Skeletal muscle satellite cell (primary cell): ENCODE measurements at regions not wholly inside any gene's neighbourhood (a gene's known extent, or its start where the extent isn't known, plus 50 kb on each side); places are given as distances from the start of the nearest gene placed in this dataset.

Experiments used
- H3K27me3 ChIP-seq: 2 replicates; pipeline ENCODE4 v1.7.0; 2013; ENCODE audit warnings: low read length; ENCODE audit not compliant: control insufficient read depth, insufficient read depth
- H3K36me3 ChIP-seq: 2 replicates; pipeline ENCODE4 v1.7.0; 2013; ENCODE audit warnings: mild to moderate bottlenecking, control low read depth, low read length; ENCODE audit not compliant: insufficient read depth
- H3K4me1 ChIP-seq: 2 replicates; pipeline ENCODE4 v1.7.0; 2013; ENCODE audit warnings: low read length; ENCODE audit not compliant: control insufficient read depth, insufficient read depth
- H3K4me2 ChIP-seq: 2 replicates; pipeline ENCODE4 v1.7.0; 2013; ENCODE audit warnings: mild to moderate bottlenecking, low read length
- H3K4me3 ChIP-seq: 2 replicates; pipeline ENCODE4 v1.7.0; 2013; ENCODE audit warnings: low read length
- H3K9ac ChIP-seq: 2 replicates; pipeline ENCODE4 v1.7.0; 2013; ENCODE audit warnings: mild to moderate bottlenecking, low read depth, low read length, moderate library complexity
- H3K9me3 ChIP-seq: replicated peaks from 2 replicates; pipeline ENCODE4 v1.7.0; 2013; ENCODE audit warnings: mild to moderate bottlenecking, control low read depth, low read length

GRCh38 chr3:30945291-30945690, 50.8 kb upstream of the GADL1 start:
- H3K36me3 ChIP-seq = no peaks in the 10 kb centered on the region
- H3K9ac ChIP-seq = no peak overlapping the region
- no peaks in the 10 kb centered on the region for H3K9me3 ChIP-seq
- no peaks in the 10 kb centered on the region for H3K27me3 ChIP-seq
- H3K4me3 ChIP-seq = no peak overlapping the region
- no peak overlapping the region for H3K4me2 ChIP-seq
- no peaks in the 10 kb centered on the region for H3K4me1 ChIP-seq

- Histone ChIP-seq H3K4me3 (no peak overlapping the region), H3K4me1 (no peaks in the 10 kb centered on the region)
Observed at GRCh38 chr3:30948426-30948825, 54.0 kb upstream of the GADL1 start.

GRCh38 chr3:30951826-30952225, 57.4 kb upstream of the GADL1 start:
- no peaks in the 10 kb centered on the region for H3K36me3 ChIP-seq
- no peak overlapping the region for H3K9ac ChIP-seq
- H3K27me3 ChIP-seq = peaks cover 4% of the 10 kb centered on the region
- no peak overlapping the region for H3K4me2 ChIP-seq
- no peak overlapping the region for H3K4me3 ChIP-seq
- no peaks in the 10 kb centered on the region for H3K9me3 ChIP-seq
- H3K4me1 ChIP-seq = no peaks in the 10 kb centered on the region

More at GRCh38 chr3:30948426-30948825, 54.0 kb upstream of the GADL1 start:
- H3K9ac ChIP-seq = no peak overlapping the region
- no peak overlapping the region for H3K4me2 ChIP-seq
- H3K27me3 ChIP-seq = peaks cover 4% of the 10 kb centered on the region
- no peaks in the 10 kb centered on the region for H3K9me3 ChIP-seq
- H3K36me3 ChIP-seq = no peaks in the 10 kb centered on the region

- Histone ChIP-seq H3K4me1 (no peaks in the 10 kb centered on the region), H3K9ac (no peak overlapping the region), H3K9me3 (no peaks in the 10 kb centered on the region), H3K36me3 (no peaks in the 10 kb centered on the region), H3K4me3 (no peak overlapping the region), H3K4me2 (no peak overlapping the region), H3K27me3 (peaks cover 4% of the 10 kb centered on the region)
Observed at GRCh38 chr3:30952786-30953185, 58.3 kb upstream of the GADL1 start.

GRCh38 chr3:30954426-30954825, 60.0 kb upstream of the GADL1 start:
- no peak overlapping the region for H3K4me3 ChIP-seq
- H3K9me3 ChIP-seq = no peaks in the 10 kb centered on the region
- no peak overlapping the region for H3K4me2 ChIP-seq
- no peak overlapping the region for H3K9ac ChIP-seq
- H3K4me1 ChIP-seq = no peaks in the 10 kb centered on the region
- H3K36me3 ChIP-seq = no peaks in the 10 kb centered on the region
- peaks cover 4% of the 10 kb centered on the region for H3K27me3 ChIP-seq

GRCh38 chr3:30962084-30962483, 67.6 kb upstream of the GADL1 start:
- H3K4me2 ChIP-seq = no peak overlapping the region
- H3K9ac ChIP-seq = no peak overlapping the region
- H3K9me3 ChIP-seq = no peaks in the 10 kb centered on the region
- no peaks in the 10 kb centered on the region for H3K4me1 ChIP-seq
- no peak overlapping the region for H3K4me3 ChIP-seq
- peaks cover 7% of the 10 kb centered on the region for H3K27me3 ChIP-seq
- no peaks in the 10 kb centered on the region for H3K36me3 ChIP-seq

GRCh38 chr3:30962493-30962892, 68.0 kb upstream of the GADL1 start:
- no peaks in the 10 kb centered on the region for H3K4me1 ChIP-seq
- no peak overlapping the region for H3K4me3 ChIP-seq
- H3K9me3 ChIP-seq = no peaks in the 10 kb centered on the region
- no peaks in the 10 kb centered on the region for H3K36me3 ChIP-seq
- no peak overlapping the region for H3K9ac ChIP-seq
- no peak overlapping the region for H3K4me2 ChIP-seq
- peaks cover 7% of the 10 kb centered on the region for H3K27me3 ChIP-seq

GRCh38 chr3:30963223-30963722, 68.8 kb upstream of the GADL1 start:
- Histone ChIP-seq H3K9me3 (no peaks in the 10 kb centered on the region), H3K4me1 (no peaks in the 10 kb centered on the region), H3K27me3 (peaks cover 7% of the 10 kb centered on the region), H3K9ac (no peak overlapping the region), H3K4me3 (no peak overlapping the region), H3K4me2 (no peak overlapping the region), H3K36me3 (no peaks in the 10 kb centered on the region)

- H3K4me2 ChIP-seq = no peak overlapping the region
Observed at GRCh38 chr3:30964612-30965011, 70.2 kb upstream of the GADL1 start.

GRCh38 chr3:30966896-30967295, 72.4 kb upstream of the GADL1 start:
- peaks cover 7% of the 10 kb centered on the region for H3K27me3 ChIP-seq
- H3K9ac ChIP-seq = no peak overlapping the region
- H3K4me3 ChIP-seq = no peak overlapping the region
- no peak overlapping the region for H3K4me2 ChIP-seq
- no peaks in the 10 kb centered on the region for H3K4me1 ChIP-seq
- H3K9me3 ChIP-seq = no peaks in the 10 kb centered on the region
- H3K36me3 ChIP-seq = no peaks in the 10 kb centered on the region

More at GRCh38 chr3:30964612-30965011, 70.2 kb upstream of the GADL1 start:
- Histone ChIP-seq H3K4me3 (no peak overlapping the region), H3K9ac (no peak overlapping the region), H3K36me3 (no peaks in the 10 kb centered on the region), H3K9me3 (no peaks in the 10 kb centered on the region), H3K27me3 (peaks cover 7% of the 10 kb centered on the region), H3K4me1 (no peaks in the 10 kb centered on the region)

- Histone ChIP-seq H3K4me1 (no peaks in the 10 kb centered on the region), H3K36me3 (no peaks in the 10 kb centered on the region), H3K27me3 (peaks cover 7% of the 10 kb centered on the region), H3K9ac (no peak overlapping the region), H3K4me3 (no peak overlapping the region), H3K4me2 (no peak overlapping the region), H3K9me3 (no peaks in the 10 kb centered on the region)
Observed at GRCh38 chr3:30970183-30970582, 75.7 kb upstream of the GADL1 start.

- H3K27me3 ChIP-seq = no peaks in the 10 kb centered on the region
- H3K4me3 ChIP-seq = no peak overlapping the region
- no peaks in the 10 kb centered on the region for H3K4me1 ChIP-seq
- no peaks in the 10 kb centered on the region for H3K36me3 ChIP-seq
- H3K9me3 ChIP-seq = no peaks in the 10 kb centered on the region
- no peak overlapping the region for H3K4me2 ChIP-seq
- no peak overlapping the region for H3K9ac ChIP-seq
Observed at GRCh38 chr3:30972449-30972848, 78.0 kb upstream of the GADL1 start.
